Spleen (tissue), 7 donors: ENCODE measurements at regions not wholly inside any gene's neighbourhood (a gene's known extent, or its start where the extent isn't known, plus 50 kb on each side); places are given as distances from the start of the nearest gene placed in this dataset.

Experiments used
- POLR2AphosphoS5 ChIP-seq, 3 donors: sonication (generic); formaldehyde crosslinking; IDR thresholded peaks; one replicate each; pipeline ENCODE4 v1.5.1; 2017; ENCODE audit warnings: antibody characterized with exemption in 3 of 3
- TF ChIP-seq, protein P1 (sequence below), 11 experiments: fragments of 200-600 bp in 7 of 11; fragments of 450-650 bp in 4 of 11; sonication (generic) in 4 of 11; IDR thresholded peaks in 8 of 11; conservative IDR thresholded peaks in 3 of 11; 1 replicate in 7 of 11; 2 replicates in 4 of 11; pipeline versions ENCODE4 v1.4.0 to v1.8.0; 2016 to 2021; ENCODE audit warnings: antibody characterized with exemption in 11 of 11, inconsistent platforms in 4 of 11, mild to moderate bottlenecking in 1 of 11
- donor health status: DM: no; HTN: no; CAD: no; lungs with moderate emphysema.
- donor health status: DM: no; HTN: no; CAD: no.
- donor health status: DM: no; HTN: no; CAD: no.

DNA sequence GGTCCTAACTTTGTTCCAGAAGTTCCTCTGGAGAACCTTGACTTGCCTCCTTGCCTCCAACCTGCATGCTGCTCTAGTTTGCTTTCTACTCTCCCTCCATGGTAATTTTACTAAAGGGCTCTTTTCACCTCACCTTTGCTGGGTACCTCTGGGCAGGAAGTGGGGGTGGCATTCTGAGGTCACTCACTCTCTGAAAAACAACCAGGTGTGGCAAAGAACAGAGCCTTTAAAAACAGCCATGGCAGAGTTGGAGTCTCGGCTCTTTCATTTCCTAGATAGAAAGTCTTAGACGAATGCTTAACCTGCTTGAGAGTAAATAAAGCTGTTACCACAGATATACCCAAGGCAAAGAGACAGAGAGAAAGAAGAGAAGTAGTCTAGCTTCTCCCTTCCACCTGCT lies 827.9 kb downstream of the BCL11B start:
- TF ChIP-seq, protein P1, sequence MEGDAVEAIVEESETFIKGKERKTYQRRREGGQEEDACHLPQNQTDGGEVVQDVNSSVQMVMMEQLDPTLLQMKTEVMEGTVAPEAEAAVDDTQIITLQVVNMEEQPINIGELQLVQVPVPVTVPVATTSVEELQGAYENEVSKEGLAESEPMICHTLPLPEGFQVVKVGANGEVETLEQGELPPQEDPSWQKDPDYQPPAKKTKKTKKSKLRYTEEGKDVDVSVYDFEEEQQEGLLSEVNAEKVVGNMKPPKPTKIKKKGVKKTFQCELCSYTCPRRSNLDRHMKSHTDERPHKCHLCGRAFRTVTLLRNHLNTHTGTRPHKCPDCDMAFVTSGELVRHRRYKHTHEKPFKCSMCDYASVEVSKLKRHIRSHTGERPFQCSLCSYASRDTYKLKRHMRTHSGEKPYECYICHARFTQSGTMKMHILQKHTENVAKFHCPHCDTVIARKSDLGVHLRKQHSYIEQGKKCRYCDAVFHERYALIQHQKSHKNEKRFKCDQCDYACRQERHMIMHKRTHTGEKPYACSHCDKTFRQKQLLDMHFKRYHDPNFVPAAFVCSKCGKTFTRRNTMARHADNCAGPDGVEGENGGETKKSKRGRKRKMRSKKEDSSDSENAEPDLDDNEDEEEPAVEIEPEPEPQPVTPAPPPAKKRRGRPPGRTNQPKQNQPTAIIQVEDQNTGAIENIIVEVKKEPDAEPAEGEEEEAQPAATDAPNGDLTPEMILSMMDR (IDR thresholded peaks at IDR 0.05 in 8 of 11, conservative IDR thresholded peaks at IDR 0.05 in 3 of 11): no peak
- no peak for TF ChIP-seq POLR2AphosphoS5 (IDR thresholded peaks at IDR 0.05)
